HG03521 (cell line): ENCODE measurements at regions not wholly inside any gene's neighbourhood (a gene's known extent, or its start where the extent isn't known, plus 50 kb on each side); places are given as distances from the start of the nearest gene placed in this dataset.
"Not testable (repeated sequence)": the region's sequence is repeated elsewhere in the genome, so short reads cannot be mapped to it uniquely, and the experiment has no call there.

Experiments
- ATAC-seq: cut with Tn5 transposase; IDR thresholded peaks from one replicate; pipeline ENCODE4 v1.9.1; 2021; ENCODE audit warnings: mild to moderate bottlenecking, moderate library complexity; ENCODE audit not compliant: unreplicated experiment

DNA sequence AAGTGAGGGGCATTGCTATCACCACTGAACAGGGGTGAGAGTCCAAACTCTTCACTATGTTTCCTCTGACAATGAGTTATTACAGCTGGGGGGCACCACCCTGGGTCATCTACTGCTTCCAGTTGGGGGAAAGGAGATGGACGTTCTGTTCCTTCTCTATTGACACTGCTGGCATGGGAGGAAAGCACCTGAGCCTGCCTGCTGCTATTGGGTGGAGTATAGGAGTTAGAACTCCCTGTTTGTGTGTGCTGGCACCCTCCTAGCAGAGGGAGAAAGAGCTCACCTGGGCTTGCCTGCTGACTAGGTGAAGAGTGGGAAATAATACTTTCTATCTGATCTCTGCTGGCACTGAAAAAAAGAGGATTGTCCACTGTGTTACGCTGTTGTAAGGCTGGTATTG lies 163.8 kb downstream of the MSN start:
- ATAC-seq = no peak

DNA sequence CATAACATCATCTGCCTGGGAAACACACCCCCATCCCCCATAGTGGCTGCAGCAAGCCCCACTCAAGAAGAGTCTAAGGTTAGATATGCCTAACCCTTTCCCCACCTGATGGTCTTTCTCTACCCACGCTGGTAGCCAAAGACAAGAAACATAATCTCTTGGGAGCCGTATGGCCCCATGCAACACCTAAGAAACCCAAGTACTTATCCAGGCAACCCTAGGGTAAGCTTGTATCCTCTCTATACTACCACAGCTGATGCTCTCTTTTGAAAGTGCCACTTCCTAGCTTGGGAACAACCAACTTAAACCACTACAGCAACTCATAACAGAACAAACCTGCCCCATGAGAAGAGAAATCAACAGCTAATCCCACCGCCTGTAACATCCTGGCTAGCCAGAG lies 161.1 kb downstream of the MSN start:
- no peak for ATAC-seq

GRCh38 chrX:65825226-65825625 lies 157.8 kb downstream of the MSN start:
- ATAC-seq = not testable (repeated sequence)

GRCh38 chrX:65821721-65822496 lies 154.5 kb downstream of the MSN start:
- ATAC-seq = peak; percentile 50

DNA sequence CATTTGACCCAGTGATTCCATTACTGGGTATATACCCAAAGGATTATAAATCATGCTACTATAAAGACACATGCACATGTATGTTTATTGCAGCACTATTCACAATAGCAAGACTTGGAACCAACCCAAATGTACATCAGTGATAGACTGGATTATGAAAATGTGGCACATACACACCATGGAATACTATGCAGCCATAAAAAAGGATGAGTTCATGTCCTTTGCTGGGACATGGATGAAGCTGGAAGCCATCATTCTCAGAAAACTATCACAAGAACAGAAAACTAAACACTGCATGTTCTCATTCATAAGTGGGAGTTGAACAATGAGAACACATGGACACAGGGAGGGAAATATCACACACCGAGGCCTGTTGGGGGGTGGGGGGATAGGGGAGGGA lies 152.5 kb downstream of the MSN start:
- ATAC-seq = not testable (repeated sequence)

DNA sequence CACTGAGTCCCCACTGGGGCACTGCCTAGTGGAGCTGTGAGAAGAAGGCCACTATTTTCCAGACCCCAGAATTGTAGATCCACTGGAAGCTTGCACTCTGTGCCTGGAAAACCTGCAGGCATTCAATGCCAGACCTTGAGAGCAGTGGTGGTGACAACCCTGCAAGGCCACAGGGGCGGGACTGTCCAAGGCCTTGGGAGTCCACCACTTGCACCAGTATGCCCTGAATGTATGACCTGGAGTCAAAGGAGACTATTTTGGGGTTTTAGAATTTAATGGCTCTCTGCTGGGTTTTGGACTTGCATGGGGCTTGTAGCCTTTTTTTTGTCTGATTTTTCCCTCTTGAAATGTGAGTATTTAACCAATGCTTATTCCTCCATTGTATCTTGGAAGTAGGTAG lies 145.8 kb downstream of the MSN start:
- ATAC-seq = no peak

DNA sequence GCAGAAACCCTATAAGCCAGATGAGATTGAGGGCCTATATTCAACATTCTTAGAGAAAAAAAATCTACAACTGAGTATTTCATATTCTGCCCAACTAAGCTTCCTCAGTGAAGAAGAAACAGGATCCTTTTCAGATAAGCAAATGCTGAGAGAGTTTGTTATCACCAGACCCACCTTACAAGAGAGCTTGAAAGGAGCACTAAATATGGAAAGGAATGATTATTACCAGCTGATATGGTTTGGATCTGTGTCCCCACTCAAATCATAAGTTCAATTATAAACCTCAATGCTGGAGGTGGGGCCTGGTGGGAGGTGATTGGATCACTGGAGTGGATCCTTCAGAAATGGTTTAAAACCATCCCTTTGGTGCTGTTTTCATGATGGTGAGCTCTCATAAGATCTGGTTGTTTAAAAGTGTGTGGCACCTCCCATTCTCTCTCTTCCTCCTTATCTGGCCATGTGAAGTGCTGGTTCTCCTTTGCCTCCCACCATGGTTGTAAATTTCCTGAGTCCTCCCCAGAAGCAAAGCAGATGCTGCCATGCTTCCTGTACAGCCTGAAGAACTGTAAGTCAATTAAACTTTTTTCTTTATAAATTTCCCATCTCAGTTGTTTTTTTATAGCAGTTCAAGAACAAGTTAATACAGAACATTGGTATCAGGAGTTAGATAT lies 144.2 kb downstream of the MSN start:
- no peak for ATAC-seq
